Activated T-cell treated with anti-CD3 and anti-CD28 coated beads for 1 hour (primary cell): ENCODE measurements at regions not wholly inside any gene's neighbourhood (a gene's known extent, or its start where the extent isn't known, plus 50 kb on each side); places are given as distances from the start of the nearest gene placed in this dataset.
"Not testable (repeated sequence)": the region's sequence is repeated elsewhere in the genome, so short reads cannot be mapped to it uniquely, and the experiment has no call there.

Experiments
- DNase-seq: peaks from one replicate; pipeline ENCODE4 v3.0.0-alpha.2; 2020; ENCODE audit warnings: low read depth

- DNase-seq: no peak
Observed at GRCh38 chr20:58040447-58041290, 187.8 kb downstream of the ANKRD60 start.

GRCh38 chr20:58039274-58040092, 189.0 kb downstream of the ANKRD60 start:
- no peak for DNase-seq

GRCh38 chr20:58038123-58038654, 190.3 kb downstream of the ANKRD60 start:
- no peak for DNase-seq

- no peak for DNase-seq
Observed at GRCh38 chr20:58037631-58038030, 190.8 kb downstream of the ANKRD60 start.

- no peak for DNase-seq
Observed at GRCh38 chr20:58033026-58033536, 195.4 kb downstream of the ANKRD60 start.

GRCh38 chr20:58032599-58032998, 195.9 kb downstream of the ANKRD60 start:
- DNase-seq: no peak

- not testable (repeated sequence) for DNase-seq
Observed at GRCh38 chr20:58031350-58031749, 197.1 kb downstream of the ANKRD60 start.

GRCh38 chr20:58028123-58028522, 200.3 kb downstream of the ANKRD60 start:
- no peak for DNase-seq

GRCh38 chr20:58026361-58026760, 202.1 kb downstream of the ANKRD60 start:
- no peak for DNase-seq

GRCh38 chr20:58025233-58025632, 203.2 kb downstream of the ANKRD60 start:
- no peak for DNase-seq

- no peak for DNase-seq
Observed at GRCh38 chr20:58024241-58024721, 204.2 kb downstream of the ANKRD60 start.

- DNase-seq: no peak
Observed at GRCh38 chr20:58023781-58024180, 204.7 kb downstream of the ANKRD60 start.

- no peak for DNase-seq
Observed at GRCh38 chr20:58023346-58023745, 205.1 kb downstream of the ANKRD60 start.

- no peak for DNase-seq
Observed at GRCh38 chr20:58022711-58023110, 205.7 kb downstream of the ANKRD60 start.

GRCh38 chr20:58021481-58021880, 207.0 kb downstream of the ANKRD60 start:
- DNase-seq: no peak

GRCh38 chr20:58020656-58021454, 207.6 kb downstream of the ANKRD60 start:
- DNase-seq: no peak

GRCh38 chr20:58019850-58020625, 208.4 kb downstream of the ANKRD60 start:
- no peak for DNase-seq

- no peak for DNase-seq
Observed at GRCh38 chr20:58019027-58019849, 209.2 kb downstream of the ANKRD60 start.

- DNase-seq: no peak
Observed at GRCh38 chr20:58018590-58018989, 209.9 kb downstream of the ANKRD60 start.

- no peak for DNase-seq
Observed at GRCh38 chr20:58017970-58018530, 210.4 kb downstream of the ANKRD60 start.
